ENCODE measurements at regions not wholly inside any gene's neighbourhood (a gene's known extent, or its start where the extent isn't known, plus 50 kb on each side); places are given as distances from the start of the nearest gene placed in this dataset.

DNA sequence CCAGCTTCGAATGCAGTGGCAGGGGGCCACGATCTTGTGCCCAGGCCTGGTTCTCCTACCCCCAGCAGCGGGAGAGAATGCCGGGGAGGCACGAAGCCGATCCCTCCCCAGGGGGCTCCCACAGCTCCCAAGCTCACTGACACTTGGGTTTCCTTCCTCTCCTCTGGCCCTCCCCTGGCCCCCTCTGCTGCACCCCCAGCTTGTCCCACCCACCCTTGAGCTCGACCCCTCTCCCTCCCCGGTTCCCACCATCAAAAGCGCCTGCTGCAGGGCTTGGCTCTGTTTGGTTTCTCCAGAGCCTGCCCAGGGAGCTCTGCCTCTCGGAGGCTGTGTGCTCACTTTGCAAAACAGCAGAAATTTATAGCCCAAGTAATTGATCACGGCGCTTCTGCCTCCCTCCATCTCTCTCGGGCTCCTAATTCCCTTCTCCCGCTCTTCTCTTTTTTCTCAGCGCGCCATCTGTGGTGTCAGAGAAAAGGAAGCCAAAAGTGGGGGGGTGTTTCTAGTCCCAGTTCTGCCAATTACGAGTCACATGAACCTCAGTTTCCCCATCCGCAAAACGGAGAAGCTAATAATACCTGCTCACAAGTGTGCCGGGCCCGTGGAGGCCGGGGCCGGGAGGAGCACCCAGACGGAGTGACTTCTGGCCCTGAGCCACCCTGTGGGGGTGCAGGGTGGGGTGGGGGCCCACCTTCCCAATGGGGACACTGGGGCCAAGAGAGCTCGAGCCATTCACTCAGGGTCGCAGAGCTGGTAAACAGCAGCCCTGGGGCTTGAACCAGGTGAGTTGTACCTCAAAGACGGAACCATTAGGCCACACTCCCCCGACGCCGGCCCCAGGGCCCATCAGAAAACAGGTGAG lies 141.2 kb upstream of the IER5L start:
- Histone ChIP-seq H3K27ac (ENCODE audit: low read depth in 1 of 2, low read length in 1 of 2) (peak overlapping the region; percentile 84 to 92), H3K27me3 (ENCODE audit: control insufficient read depth in 3 of 3, insufficient read depth in 3 of 3, low read length in 2 of 3) (no peaks in the 10 kb centered on the region), H3K4me3 (no peak overlapping the region), H3K9me3 (ENCODE audit: control insufficient read depth in 4 of 4, insufficient read depth in 3 of 4, low read length in 3 of 4) (no peaks in the 10 kb centered on the region), H3K9ac (ENCODE audit: insufficient read depth in 1 of 2, low read length in 2 of 2) (peak overlapping the region in 1 of 2 donors; percentile 28), H3K36me3 (ENCODE audit: control insufficient read depth in 4 of 4, insufficient read depth in 4 of 4, low read length in 4 of 4) (no peaks in the 10 kb centered on the region), H3K4me1 (ENCODE audit: control insufficient read depth in 5 of 5, insufficient read depth in 5 of 5, low read length in 5 of 5) (peaks cover 3 to 82% (median 30%) of the 10 kb centered on the region in 5 donors)
- TF ChIP-seq, protein P1, sequence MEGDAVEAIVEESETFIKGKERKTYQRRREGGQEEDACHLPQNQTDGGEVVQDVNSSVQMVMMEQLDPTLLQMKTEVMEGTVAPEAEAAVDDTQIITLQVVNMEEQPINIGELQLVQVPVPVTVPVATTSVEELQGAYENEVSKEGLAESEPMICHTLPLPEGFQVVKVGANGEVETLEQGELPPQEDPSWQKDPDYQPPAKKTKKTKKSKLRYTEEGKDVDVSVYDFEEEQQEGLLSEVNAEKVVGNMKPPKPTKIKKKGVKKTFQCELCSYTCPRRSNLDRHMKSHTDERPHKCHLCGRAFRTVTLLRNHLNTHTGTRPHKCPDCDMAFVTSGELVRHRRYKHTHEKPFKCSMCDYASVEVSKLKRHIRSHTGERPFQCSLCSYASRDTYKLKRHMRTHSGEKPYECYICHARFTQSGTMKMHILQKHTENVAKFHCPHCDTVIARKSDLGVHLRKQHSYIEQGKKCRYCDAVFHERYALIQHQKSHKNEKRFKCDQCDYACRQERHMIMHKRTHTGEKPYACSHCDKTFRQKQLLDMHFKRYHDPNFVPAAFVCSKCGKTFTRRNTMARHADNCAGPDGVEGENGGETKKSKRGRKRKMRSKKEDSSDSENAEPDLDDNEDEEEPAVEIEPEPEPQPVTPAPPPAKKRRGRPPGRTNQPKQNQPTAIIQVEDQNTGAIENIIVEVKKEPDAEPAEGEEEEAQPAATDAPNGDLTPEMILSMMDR (IDR thresholded peaks at IDR 0.05; ENCODE audit: control extremely low read depth, extremely low read depth): no peak
- DNase-seq: peak in 2 of 3 donors; percentile 34 to 53
- ATAC-seq (ENCODE audit: insufficient read depth, low FRiP score): no peak
- 83 to 86% methylated on average over 30 of the region's 30 CpGs for WGBS, 2 donors

DNA sequence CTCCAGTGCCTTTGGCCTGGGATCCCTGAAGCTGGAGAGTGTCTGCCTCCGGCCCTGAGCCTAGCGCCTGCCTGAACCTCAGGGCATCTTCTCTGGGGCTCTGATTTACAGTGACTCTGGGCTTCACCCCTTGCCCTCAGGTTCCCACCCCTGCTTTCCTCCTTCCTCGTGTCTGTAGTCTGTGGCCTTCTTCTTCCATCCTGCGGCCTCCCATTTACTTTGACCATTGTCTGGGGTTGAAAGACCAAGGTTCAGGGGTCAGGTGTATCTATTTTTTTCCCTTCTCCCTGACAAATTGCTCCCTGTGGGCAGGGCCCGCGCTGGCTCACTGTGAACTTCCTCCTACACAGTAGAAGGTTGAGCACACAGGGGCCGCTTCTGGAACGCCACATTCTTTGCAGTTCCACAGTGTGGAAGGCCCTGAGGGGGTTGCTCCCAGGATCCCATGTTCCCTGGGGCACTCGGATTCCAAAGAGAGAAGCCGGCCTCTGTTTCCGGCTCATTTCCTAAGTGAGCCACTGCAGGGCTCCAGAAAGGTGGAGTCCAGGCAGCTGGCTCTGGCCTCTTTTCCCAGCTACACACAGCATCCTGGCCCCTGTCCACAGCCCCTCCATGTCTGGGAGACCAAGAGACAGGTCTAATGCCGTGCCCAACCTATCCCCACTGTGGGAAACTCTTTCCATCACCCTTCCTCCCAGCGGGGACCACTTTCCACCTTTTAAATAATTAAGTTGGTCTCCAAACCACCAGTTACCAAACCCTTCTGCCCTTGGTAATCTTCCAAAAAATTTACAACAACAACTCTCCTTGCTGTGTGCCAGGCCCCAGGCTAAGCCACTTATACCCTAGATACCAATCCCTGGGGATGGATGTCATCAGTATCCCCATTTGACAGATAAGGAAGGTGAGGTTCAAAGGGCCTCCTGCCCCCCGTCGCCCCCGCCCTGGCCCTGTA lies 140.3 kb upstream of the IER5L start:
- Histone ChIP-seq H3K9ac (ENCODE audit: insufficient read depth in 1 of 2, low read length in 2 of 2) (no peak overlapping the region), H3K4me3 (no peak overlapping the region), H3K27ac (ENCODE audit: low read depth in 1 of 2, low read length in 1 of 2) (peak overlapping the region in 1 of 2 donors; percentile 43), H3K36me3 (ENCODE audit: control insufficient read depth in 4 of 4, insufficient read depth in 4 of 4, low read length in 4 of 4) (no peaks in the 10 kb centered on the region), H3K27me3 (ENCODE audit: control insufficient read depth in 3 of 3, insufficient read depth in 3 of 3, low read length in 2 of 3) (no peaks in the 10 kb centered on the region), H3K4me1 (ENCODE audit: control insufficient read depth in 5 of 5, insufficient read depth in 5 of 5, low read length in 5 of 5) (peaks cover 3 to 81% (median 30%) of the 10 kb centered on the region in 5 donors), H3K9me3 (ENCODE audit: control insufficient read depth in 4 of 4, insufficient read depth in 3 of 4, low read length in 3 of 4) (no peaks in the 10 kb centered on the region)
- WGBS, 2 donors: 84 to 91% methylated on average over 16 of the region's 16 CpGs
- TF ChIP-seq, protein P1 (IDR thresholded peaks at IDR 0.05; ENCODE audit: control extremely low read depth, extremely low read depth): no peak
- DNase-seq (peak in 1 of 3 donors; percentile 35), ATAC-seq (ENCODE audit: insufficient read depth, low FRiP score) (no peak)

DNA sequence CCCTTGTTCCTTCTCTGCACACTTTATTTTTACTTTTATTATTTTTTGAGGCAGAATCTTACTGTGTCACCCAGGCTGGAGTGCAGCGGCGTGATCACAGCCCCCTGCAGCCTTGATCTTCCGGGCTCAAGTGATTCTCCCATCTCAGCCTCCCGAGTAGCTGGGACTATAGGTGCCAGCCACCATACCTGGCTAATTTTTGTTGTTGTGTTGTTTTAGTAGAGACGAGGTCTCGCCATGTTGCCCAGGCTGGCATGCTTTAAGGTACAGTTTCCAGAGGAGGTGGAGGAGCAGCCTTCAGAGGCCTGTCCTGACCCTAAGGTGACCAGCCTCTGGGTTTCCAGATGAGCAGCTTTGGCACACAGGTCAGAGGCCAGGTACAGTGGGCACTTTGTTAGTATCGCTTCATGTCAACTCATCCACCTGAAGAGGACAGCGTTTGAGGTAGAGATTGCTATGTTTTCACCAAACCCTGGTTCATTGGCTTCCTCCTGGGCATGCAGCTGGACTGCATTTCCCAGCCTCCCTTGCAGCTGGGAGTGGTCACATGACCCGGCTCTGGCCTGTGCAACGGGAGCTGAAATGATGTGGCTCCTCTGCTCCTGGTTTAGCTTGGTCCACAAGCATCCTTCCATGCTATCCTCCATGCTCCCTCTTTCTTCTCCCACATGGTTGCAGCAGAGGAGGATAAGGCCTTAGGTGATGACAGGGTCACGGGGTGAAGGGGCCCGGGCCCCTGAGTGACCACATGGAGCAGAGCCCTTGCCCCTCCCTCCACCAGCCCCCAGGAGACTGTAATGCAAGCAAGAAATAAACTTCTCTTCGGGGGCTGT lies 139.3 kb upstream of the IER5L start:
- peak overlapping the region in 1 of 2 donors; percentile 10 for H3K27ac ChIP-seq (ENCODE audit: low read depth in 1 of 2, low read length in 1 of 2)
- H3K9me3 ChIP-seq (ENCODE audit: control insufficient read depth in 4 of 4, insufficient read depth in 3 of 4, low read length in 3 of 4): no peaks in the 10 kb centered on the region
- H3K4me1 ChIP-seq (ENCODE audit: control insufficient read depth in 5 of 5, insufficient read depth in 5 of 5, low read length in 5 of 5): peaks cover 3 to 81% (median 30%) of the 10 kb centered on the region in 5 donors
- H3K27me3 ChIP-seq (ENCODE audit: control insufficient read depth in 3 of 3, insufficient read depth in 3 of 3, low read length in 2 of 3): no peaks in the 10 kb centered on the region
- DNase-seq (peak in 2 of 3 donors; percentile 53 to 57), ATAC-seq (ENCODE audit: insufficient read depth, low FRiP score) (no peak)
- H3K4me3 ChIP-seq: no peak overlapping the region
- no peaks in the 10 kb centered on the region for H3K36me3 ChIP-seq (ENCODE audit: control insufficient read depth in 4 of 4, insufficient read depth in 4 of 4, low read length in 4 of 4)
- H3K9ac ChIP-seq (ENCODE audit: insufficient read depth in 1 of 2, low read length in 2 of 2): no peak overlapping the region
- WGBS, 2 donors: 85 to 88% methylated on average over 13 of the region's 13 CpGs
- TF ChIP-seq, protein P1 (IDR thresholded peaks at IDR 0.05; ENCODE audit: control extremely low read depth, extremely low read depth): no peak

Measured in lung (tissue), 11 donors.